ENCODE measurements at regions not wholly inside any gene's neighbourhood (a gene's known extent, or its start where the extent isn't known, plus 50 kb on each side); places are given as distances from the start of the nearest gene placed in this dataset.

DNA sequence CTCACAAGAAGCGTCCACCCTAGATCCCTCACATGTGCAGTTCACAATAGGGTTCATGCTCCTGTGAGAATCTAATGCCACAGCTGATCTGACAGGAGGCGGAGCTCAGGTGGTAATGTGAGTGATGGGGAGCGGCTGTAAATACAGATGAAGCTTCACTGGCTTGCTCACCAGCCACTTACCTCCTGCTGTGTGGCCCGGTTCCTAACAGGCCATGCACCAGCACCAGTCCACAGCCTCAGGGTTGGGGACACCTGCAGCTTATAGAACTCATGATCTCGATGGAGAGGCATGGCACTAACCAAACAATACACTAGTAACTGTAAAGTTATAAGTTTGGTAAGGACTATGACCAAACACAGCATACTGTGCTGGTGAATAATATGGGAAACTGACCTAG lies 368.0 kb upstream of the CDH5 start (continued):
- no peak for TF ChIP-seq ARID4B (CRISPR knock-in tag; IDR thresholded peaks at IDR 0.05; ENCODE audit: borderline replicate concordance)

GRCh38 chr16:65994291-65994690 lies 372.2 kb upstream of the CDH5 start:
- no peaks in the 10 kb centered on the region for H3K4me1 Mint-ChIP-seq
- H3K36me3 Mint-ChIP-seq, result peaks cover 12% of the 10 kb centered on the region
- no peak for DNase-seq (ENCODE audit: low spot score)
- no peak for TF ChIP-seq ZNF532 (CRISPR knock-in tag; IDR thresholded peaks at IDR 0.05; ENCODE audit: borderline replicate concordance)
- TF ChIP-seq FOXK1 (CRISPR knock-in tag; IDR thresholded peaks at IDR 0.05), result no peak
- TF ChIP-seq MAX (CRISPR knock-in tag; IDR thresholded peaks at IDR 0.05), result no peak
- TF ChIP-seq ZNF396 (CRISPR knock-in tag; IDR thresholded peaks at IDR 0.05; ENCODE audit: borderline replicate concordance), result no peak
- no peak for TF ChIP-seq ARID4B (CRISPR knock-in tag; IDR thresholded peaks at IDR 0.05; ENCODE audit: borderline replicate concordance)
- no peak for TF ChIP-seq HMGA2 (CRISPR knock-in tag; IDR thresholded peaks at IDR 0.05)
- no peak for TF ChIP-seq TEAD1 (CRISPR knock-in tag; IDR thresholded peaks at IDR 0.05)
- TF ChIP-seq, protein P1, sequence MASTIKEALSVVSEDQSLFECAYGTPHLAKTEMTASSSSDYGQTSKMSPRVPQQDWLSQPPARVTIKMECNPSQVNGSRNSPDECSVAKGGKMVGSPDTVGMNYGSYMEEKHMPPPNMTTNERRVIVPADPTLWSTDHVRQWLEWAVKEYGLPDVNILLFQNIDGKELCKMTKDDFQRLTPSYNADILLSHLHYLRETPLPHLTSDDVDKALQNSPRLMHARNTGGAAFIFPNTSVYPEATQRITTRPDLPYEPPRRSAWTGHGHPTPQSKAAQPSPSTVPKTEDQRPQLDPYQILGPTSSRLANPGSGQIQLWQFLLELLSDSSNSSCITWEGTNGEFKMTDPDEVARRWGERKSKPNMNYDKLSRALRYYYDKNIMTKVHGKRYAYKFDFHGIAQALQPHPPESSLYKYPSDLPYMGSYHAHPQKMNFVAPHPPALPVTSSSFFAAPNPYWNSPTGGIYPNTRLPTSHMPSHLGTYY (CRISPR knock-in tag; IDR thresholded peaks at IDR 0.05), result no peak
- TF ChIP-seq, protein P2, sequence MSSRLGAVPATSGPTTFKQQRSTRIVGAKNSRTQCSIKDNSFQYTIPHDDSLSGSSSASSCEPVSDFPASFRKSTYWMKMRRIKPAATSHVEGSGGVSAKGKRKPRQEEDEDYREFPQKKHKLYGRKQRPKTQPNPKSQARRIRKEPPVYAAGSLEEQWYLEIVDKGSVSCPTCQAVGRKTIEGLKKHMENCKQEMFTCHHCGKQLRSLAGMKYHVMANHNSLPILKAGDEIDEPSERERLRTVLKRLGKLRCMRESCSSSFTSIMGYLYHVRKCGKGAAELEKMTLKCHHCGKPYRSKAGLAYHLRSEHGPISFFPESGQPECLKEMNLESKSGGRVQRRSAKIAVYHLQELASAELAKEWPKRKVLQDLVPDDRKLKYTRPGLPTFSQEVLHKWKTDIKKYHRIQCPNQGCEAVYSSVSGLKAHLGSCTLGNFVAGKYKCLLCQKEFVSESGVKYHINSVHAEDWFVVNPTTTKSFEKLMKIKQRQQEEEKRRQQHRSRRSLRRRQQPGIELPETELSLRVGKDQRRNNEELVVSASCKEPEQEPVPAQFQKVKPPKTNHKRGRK (CRISPR knock-in tag; IDR thresholded peaks at IDR 0.05; ENCODE audit: borderline replicate concordance), result no peak
- TF ChIP-seq, protein P3, sequence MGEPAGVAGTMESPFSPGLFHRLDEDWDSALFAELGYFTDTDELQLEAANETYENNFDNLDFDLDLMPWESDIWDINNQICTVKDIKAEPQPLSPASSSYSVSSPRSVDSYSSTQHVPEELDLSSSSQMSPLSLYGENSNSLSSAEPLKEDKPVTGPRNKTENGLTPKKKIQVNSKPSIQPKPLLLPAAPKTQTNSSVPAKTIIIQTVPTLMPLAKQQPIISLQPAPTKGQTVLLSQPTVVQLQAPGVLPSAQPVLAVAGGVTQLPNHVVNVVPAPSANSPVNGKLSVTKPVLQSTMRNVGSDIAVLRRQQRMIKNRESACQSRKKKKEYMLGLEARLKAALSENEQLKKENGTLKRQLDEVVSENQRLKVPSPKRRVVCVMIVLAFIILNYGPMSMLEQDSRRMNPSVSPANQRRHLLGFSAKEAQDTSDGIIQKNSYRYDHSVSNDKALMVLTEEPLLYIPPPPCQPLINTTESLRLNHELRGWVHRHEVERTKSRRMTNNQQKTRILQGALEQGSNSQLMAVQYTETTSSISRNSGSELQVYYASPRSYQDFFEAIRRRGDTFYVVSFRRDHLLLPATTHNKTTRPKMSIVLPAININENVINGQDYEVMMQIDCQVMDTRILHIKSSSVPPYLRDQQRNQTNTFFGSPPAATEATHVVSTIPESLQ (CRISPR knock-in tag; IDR thresholded peaks at IDR 0.05), result no peak
- TF ChIP-seq, protein P4, sequence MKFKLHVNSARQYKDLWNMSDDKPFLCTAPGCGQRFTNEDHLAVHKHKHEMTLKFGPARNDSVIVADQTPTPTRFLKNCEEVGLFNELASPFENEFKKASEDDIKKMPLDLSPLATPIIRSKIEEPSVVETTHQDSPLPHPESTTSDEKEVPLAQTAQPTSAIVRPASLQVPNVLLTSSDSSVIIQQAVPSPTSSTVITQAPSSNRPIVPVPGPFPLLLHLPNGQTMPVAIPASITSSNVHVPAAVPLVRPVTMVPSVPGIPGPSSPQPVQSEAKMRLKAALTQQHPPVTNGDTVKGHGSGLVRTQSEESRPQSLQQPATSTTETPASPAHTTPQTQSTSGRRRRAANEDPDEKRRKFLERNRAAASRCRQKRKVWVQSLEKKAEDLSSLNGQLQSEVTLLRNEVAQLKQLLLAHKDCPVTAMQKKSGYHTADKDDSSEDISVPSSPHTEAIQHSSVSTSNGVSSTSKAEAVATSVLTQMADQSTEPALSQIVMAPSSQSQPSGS (CRISPR knock-in tag; IDR thresholded peaks at IDR 0.05; ENCODE audit: borderline replicate concordance, low read depth), result no peak
- no peak for TF ChIP-seq CREB1 (CRISPR knock-in tag; IDR thresholded peaks at IDR 0.05)
- TF ChIP-seq, protein P5, sequence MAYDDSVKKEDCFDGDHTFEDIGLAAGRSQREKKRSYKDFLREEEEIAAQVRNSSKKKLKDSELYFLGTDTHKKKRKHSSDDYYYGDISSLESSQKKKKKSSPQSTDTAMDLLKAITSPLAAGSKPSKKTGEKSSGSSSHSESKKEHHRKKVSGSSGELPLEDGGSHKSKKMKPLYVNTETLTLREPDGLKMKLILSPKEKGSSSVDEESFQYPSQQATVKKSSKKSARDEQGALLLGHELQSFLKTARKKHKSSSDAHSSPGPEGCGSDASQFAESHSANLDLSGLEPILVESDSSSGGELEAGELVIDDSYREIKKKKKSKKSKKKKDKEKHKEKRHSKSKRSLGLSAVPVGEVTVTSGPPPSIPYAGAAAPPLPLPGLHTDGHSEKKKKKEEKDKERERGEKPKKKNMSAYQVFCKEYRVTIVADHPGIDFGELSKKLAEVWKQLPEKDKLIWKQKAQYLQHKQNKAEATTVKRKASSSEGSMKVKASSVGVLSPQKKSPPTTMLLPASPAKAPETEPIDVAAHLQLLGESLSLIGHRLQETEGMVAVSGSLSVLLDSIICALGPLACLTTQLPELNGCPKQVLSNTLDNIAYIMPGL (CRISPR knock-in tag; IDR thresholded peaks at IDR 0.05), result no peak

More at GRCh38 chr16:65994291-65994690, 372.2 kb upstream of the CDH5 start:
- peaks cover 25% of the 10 kb centered on the region for H3K9me3 Mint-ChIP-seq
- H3K27ac Mint-ChIP-seq, result no peak overlapping the region
- no peak overlapping the region for H3K4me3 Mint-ChIP-seq
- POLR2A ChIA-PET, result no interaction called here
- CTCF ChIA-PET, result no interaction called here
- no peaks in the 10 kb centered on the region for H3K27me3 Mint-ChIP-seq (ENCODE audit: low read depth)
- no peak for ATAC-seq

All from WTC11 (cell line).